Hepatocyte (in vitro differentiated cells): ENCODE measurements at regions not wholly inside any gene's neighbourhood (a gene's known extent, or its start where the extent isn't known, plus 50 kb on each side); places are given as distances from the start of the nearest gene placed in this dataset.
A peak's percentile ranks its signal among the peaks of the same experiment; 100 is the strongest.

Experiments used
- DNase-seq: peaks from one replicate; pipeline ENCODE4 v3.0.0-alpha.2; 2016; ENCODE audit warnings: low spot score
- H2AFZ ChIP-seq: fragments of 200-600 bp; sonication (generic); 2 replicates; pipeline ENCODE4 v1.6.0; 2016; ENCODE audit warnings: antibody characterized with exemption, mild to moderate bottlenecking
- H3K27ac ChIP-seq: fragments of 200-600 bp; sonication (generic); 2 replicates; pipeline ENCODE4 v1.5.1; 2016; ENCODE audit warnings: mild to moderate bottlenecking
- H3K27me3 ChIP-seq: fragments of 200-600 bp; sonication (generic); 2 replicates; pipeline ENCODE4 v1.6.1; 2016
- H3K36me3 ChIP-seq: fragments of 200-600 bp; sonication (generic); replicated peaks from 2 replicates; pipeline ENCODE4 v1.5.1; 2016; ENCODE audit warnings: low read depth; ENCODE audit not compliant: insufficient read depth
- H3K4me1 ChIP-seq: fragments of 200-600 bp; sonication (generic); 2 replicates; pipeline ENCODE4 v1.5.1; 2016; ENCODE audit warnings: mild to moderate bottlenecking, moderate library complexity; ENCODE audit not compliant: insufficient read depth
- H3K4me2 ChIP-seq: fragments of 200-600 bp; sonication (generic); 2 replicates; pipeline ENCODE4 v1.6.0; 2016
- H3K4me3 ChIP-seq: fragments of 200-600 bp; sonication (generic); 2 replicates; pipeline ENCODE4 v1.5.1; 2016; ENCODE audit warnings: mild to moderate bottlenecking
- H3K79me2 ChIP-seq: fragments of 200-600 bp; sonication (generic); 2 replicates; pipeline ENCODE4 v1.6.0; 2017; ENCODE audit warnings: mild to moderate bottlenecking
- H3K9me2 ChIP-seq: fragments of 200-600 bp; sonication (generic); replicated peaks from 2 replicates; pipeline ENCODE4 v1.6.0; 2017; ENCODE audit warnings: mild to moderate bottlenecking; ENCODE audit not compliant: insufficient read depth
- H3K9me3 ChIP-seq: fragments of 200-600 bp; sonication (generic); 2 replicates; pipeline ENCODE4 v1.5.1; 2016; ENCODE audit warnings: low read depth, mild to moderate bottlenecking
- H4K20me1 ChIP-seq: fragments of 200-600 bp; sonication (generic); 2 replicates; pipeline ENCODE4 v1.6.0; 2016; ENCODE audit warnings: mild to moderate bottlenecking; ENCODE audit not compliant: insufficient read depth, poor library complexity, severe bottlenecking
- EZH2 ChIP-seq: fragments of 200-600 bp; sonication (generic); IDR thresholded peaks from 2 replicates; pipeline ENCODE4 v1.6.1; 2016; ENCODE audit warnings: antibody characterized with exemption, mild to moderate bottlenecking, borderline replicate concordance
- EZH2phosphoT487 ChIP-seq: fragments of 200-600 bp; sonication (generic); IDR thresholded peaks from one replicate; pipeline ENCODE4 v1.6.1; 2018; ENCODE audit warnings: antibody characterized with exemption, mild to moderate bottlenecking, low read depth, moderate library complexity; ENCODE audit not compliant: unreplicated experiment, severe bottlenecking
- WGBS: methylation state at CpG from one replicate; pipeline ENCODE4 v1.1.6; 2016; ENCODE audit warnings: low lambda C conversion rate; ENCODE audit errors: missing lambda C conversion rate; 5-methylcytosine and 5-hydroxymethylcytosine counted together
- TF ChIP-seq, protein P1 (sequence below): fragments of 200-600 bp; sonication (generic); IDR thresholded peaks from 2 replicates; pipeline ENCODE4 v1.5.1; 2016; ENCODE audit warnings: antibody characterized with exemption, mild to moderate bottlenecking; ENCODE audit not compliant: poor library complexity

DNA sequence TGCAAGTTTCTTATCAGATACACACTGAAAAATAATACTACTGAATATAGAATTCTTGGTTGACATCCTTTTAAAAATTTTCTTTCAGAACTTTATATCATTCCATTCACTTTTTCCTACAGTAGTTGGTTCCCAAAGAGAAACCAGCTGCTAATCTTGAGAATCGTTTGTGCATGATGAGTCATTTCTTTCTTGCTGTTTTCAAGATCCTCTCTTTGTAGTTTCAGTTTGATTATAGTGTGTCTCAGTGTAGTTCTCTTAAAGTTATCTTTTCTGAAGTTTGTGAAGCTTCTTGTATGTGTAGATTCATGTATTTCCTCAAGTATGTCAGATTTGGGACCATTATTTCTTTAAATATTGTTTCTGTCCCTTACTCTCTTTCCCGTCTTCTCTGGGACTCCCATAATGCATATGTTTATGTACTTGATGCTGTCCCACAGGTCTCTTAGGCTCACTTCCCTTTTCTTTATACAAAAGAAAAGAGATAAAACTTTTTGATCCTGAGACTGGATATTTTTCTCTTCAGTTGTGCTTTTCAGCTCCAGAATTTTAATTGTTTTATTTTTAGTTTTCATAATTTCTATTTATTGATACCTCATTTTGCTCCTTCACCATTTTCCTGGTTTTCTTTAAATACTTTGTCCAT lies 801.0 kb downstream of the TDRD15 start:
- H3K27me3 ChIP-seq, result no peaks in the 10 kb centered on the region
- TF ChIP-seq EZH2phosphoT487 (no peak), EZH2 (no peak)
- TF ChIP-seq, protein P1, sequence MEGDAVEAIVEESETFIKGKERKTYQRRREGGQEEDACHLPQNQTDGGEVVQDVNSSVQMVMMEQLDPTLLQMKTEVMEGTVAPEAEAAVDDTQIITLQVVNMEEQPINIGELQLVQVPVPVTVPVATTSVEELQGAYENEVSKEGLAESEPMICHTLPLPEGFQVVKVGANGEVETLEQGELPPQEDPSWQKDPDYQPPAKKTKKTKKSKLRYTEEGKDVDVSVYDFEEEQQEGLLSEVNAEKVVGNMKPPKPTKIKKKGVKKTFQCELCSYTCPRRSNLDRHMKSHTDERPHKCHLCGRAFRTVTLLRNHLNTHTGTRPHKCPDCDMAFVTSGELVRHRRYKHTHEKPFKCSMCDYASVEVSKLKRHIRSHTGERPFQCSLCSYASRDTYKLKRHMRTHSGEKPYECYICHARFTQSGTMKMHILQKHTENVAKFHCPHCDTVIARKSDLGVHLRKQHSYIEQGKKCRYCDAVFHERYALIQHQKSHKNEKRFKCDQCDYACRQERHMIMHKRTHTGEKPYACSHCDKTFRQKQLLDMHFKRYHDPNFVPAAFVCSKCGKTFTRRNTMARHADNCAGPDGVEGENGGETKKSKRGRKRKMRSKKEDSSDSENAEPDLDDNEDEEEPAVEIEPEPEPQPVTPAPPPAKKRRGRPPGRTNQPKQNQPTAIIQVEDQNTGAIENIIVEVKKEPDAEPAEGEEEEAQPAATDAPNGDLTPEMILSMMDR, result no peak
- no peak overlapping the region for H3K4me3 ChIP-seq
- H3K4me1 ChIP-seq, result no peaks in the 10 kb centered on the region
- no peaks in the 10 kb centered on the region for H3K36me3 ChIP-seq
- H3K27ac ChIP-seq, result no peak overlapping the region
- no peaks in the 10 kb centered on the region for H3K79me2 ChIP-seq
- DNase-seq, result no peak
- H4K20me1 ChIP-seq, result no peaks in the 10 kb centered on the region
- WGBS, result 64% methylated on average over 2 of the region's 2 CpGs
- no peaks in the 10 kb centered on the region for H3K9me3 ChIP-seq
- H3K4me2 ChIP-seq, result no peak overlapping the region
- H3K9me2 ChIP-seq, result no peaks in the 10 kb centered on the region
- no peak overlapping the region for H2AFZ ChIP-seq

- no peak overlapping the region for H3K4me2 ChIP-seq
- TF ChIP-seq, protein P1, result peak; percentile 38
- TF ChIP-seq EZH2phosphoT487, result no peak
- no peak overlapping the region for H2AFZ ChIP-seq
- no peaks in the 10 kb centered on the region for H3K9me3 ChIP-seq
- no peaks in the 10 kb centered on the region for H3K4me1 ChIP-seq
- no peak overlapping the region for H3K4me3 ChIP-seq
- no peaks in the 10 kb centered on the region for H3K27me3 ChIP-seq
- no peaks in the 10 kb centered on the region for H3K36me3 ChIP-seq
- no peaks in the 10 kb centered on the region for H4K20me1 ChIP-seq
- 89% methylated on average over 2 of the region's 2 CpGs for WGBS
- H3K9me2 ChIP-seq, result no peaks in the 10 kb centered on the region
- no peak overlapping the region for H3K27ac ChIP-seq
- DNase-seq, result no peak
- H3K79me2 ChIP-seq, result no peaks in the 10 kb centered on the region
Observed at GRCh38 chr2:21928292-21928691, 804.5 kb downstream of the TDRD15 start.

- Histone ChIP-seq H3K4me1 (no peaks in the 10 kb centered on the region), H3K9me2 (no peaks in the 10 kb centered on the region), H3K4me3 (no peak overlapping the region), H3K4me2 (no peak overlapping the region), H3K79me2 (no peaks in the 10 kb centered on the region), H2AFZ (no peak overlapping the region), H4K20me1 (no peaks in the 10 kb centered on the region), H3K9me3 (no peaks in the 10 kb centered on the region), H3K36me3 (no peaks in the 10 kb centered on the region), H3K27ac (no peak overlapping the region), H3K27me3 (no peaks in the 10 kb centered on the region)
- DNase-seq, result no peak
- TF ChIP-seq EZH2 (no peak), EZH2phosphoT487 (no peak)
- TF ChIP-seq, protein P1, result no peak
- 71% methylated on average over 2 of the region's 2 CpGs for WGBS
Observed at GRCh38 chr2:21930226-21930625, 806.5 kb downstream of the TDRD15 start.

GRCh38 chr2:21939967-21940366 lies 816.2 kb downstream of the TDRD15 start:
- no peaks in the 10 kb centered on the region for H3K27me3 ChIP-seq
- no peak overlapping the region for H3K27ac ChIP-seq
- no peaks in the 10 kb centered on the region for H4K20me1 ChIP-seq
- H3K36me3 ChIP-seq, result no peaks in the 10 kb centered on the region
- H3K4me1 ChIP-seq, result no peaks in the 10 kb centered on the region
- no peak overlapping the region for H2AFZ ChIP-seq
- no peaks in the 10 kb centered on the region for H3K9me3 ChIP-seq
- no peaks in the 10 kb centered on the region for H3K79me2 ChIP-seq
- H3K9me2 ChIP-seq, result no peaks in the 10 kb centered on the region
- no peak overlapping the region for H3K4me3 ChIP-seq
- 84% methylated on average over 2 of the region's 2 CpGs for WGBS
- TF ChIP-seq EZH2, result no peak
- TF ChIP-seq, protein P1, result no peak
- TF ChIP-seq EZH2phosphoT487, result no peak
- DNase-seq, result no peak
- no peak overlapping the region for H3K4me2 ChIP-seq
